ENCODE measurements at regions not wholly inside any gene's neighbourhood (a gene's known extent, or its start where the extent isn't known, plus 50 kb on each side); places are given as distances from the start of the nearest gene placed in this dataset.

DNA sequence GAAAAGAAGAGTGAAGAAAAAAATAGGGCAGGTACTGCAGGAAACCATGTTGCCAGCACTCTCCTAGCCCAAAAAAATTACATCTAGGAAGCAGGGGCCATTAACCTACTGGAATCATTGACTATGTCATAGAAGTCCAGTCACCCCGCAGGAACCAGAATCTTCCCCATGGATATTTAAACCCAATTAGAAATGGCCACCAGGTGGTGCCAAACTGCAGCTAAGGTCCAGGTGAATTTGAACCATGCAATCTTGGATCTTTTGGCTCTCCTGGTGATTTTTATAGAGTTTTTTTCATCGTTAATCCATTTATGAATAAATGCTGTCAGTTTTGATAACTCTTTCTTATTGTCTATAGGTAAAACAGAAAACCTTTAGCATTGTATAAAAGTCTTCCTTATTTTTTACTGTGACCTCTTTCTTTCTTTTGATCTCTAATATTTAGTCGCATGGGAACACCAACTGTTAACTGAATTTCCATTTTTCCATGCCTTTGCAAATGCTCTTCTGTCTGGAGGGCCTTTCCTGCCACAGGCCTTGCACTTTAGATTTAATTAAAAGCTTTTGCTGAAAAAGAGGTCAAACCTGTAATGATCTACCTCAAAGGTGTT is 147.5 kb upstream of the FGF10 start:
- CTCF ChIA-PET (ENCODE audit: partially characterized antibody): interaction anchor here (0.6 to 1.3 kb wide), 8 partner anchors 10 to 237 kb away, joined by 3 to 6 read pairs (median 4); no protein-coding TSS in a partner anchor
- peak; percentile 76 for FAIRE-seq

More for the DNA sequence above, 147.5 kb upstream of the FGF10 start:
- H3K4ac ChIP-seq (replicated peaks; ENCODE audit: insufficient read length, low read depth, low read length): no peak overlapping the region
- no peak overlapping the region for H4K5ac ChIP-seq (ENCODE audit: insufficient read length, low read depth, low read length)
- WGBS, 2 experiments (ENCODE audit: extremely low coverage in 1 of 2, insufficient coverage in 1 of 2, insufficient read length in 1 of 2, insufficient replicate concordance in 2 of 2, low coverage in 1 of 2, low lambda C conversion rate in 2 of 2, missing lambda C conversion rate in 1 of 2): 63% methylated on average over 3 of the region's 3 CpGs; no CpG with 5 or more reads in 1 of the 2 experiments
- TF ChIP-seq EP300 (IDR thresholded peaks at IDR 0.05; ENCODE audit: borderline replicate concordance in 1 of 2, low read depth in 2 of 2, low read length in 2 of 2) (no peak), RAD21 (IDR thresholded peaks at IDR 0.05 in 1 of 2, conservative IDR thresholded peaks at IDR 0.05 in 1 of 2; ENCODE audit: low read depth in 2 of 2, low read length in 2 of 2) (peak; percentile 79 to 87)
- TF ChIP-seq, protein P1, sequence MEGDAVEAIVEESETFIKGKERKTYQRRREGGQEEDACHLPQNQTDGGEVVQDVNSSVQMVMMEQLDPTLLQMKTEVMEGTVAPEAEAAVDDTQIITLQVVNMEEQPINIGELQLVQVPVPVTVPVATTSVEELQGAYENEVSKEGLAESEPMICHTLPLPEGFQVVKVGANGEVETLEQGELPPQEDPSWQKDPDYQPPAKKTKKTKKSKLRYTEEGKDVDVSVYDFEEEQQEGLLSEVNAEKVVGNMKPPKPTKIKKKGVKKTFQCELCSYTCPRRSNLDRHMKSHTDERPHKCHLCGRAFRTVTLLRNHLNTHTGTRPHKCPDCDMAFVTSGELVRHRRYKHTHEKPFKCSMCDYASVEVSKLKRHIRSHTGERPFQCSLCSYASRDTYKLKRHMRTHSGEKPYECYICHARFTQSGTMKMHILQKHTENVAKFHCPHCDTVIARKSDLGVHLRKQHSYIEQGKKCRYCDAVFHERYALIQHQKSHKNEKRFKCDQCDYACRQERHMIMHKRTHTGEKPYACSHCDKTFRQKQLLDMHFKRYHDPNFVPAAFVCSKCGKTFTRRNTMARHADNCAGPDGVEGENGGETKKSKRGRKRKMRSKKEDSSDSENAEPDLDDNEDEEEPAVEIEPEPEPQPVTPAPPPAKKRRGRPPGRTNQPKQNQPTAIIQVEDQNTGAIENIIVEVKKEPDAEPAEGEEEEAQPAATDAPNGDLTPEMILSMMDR (IDR thresholded peaks at IDR 0.05; ENCODE audit: control extremely low read depth in 1 of 3, insufficient read depth in 1 of 3, low read depth in 1 of 3, low read length in 3 of 3): peak in 2 of 3 experiments; percentile 67 to 78; a peak in 3 of 4 replicates
- no peaks in the 10 kb centered on the region for H3K79me1 ChIP-seq (ENCODE audit: low read depth, low read length)
- H3K9ac ChIP-seq (replicated peaks in 1 of 4; ENCODE audit: extremely low read depth in 1 of 4, low read depth in 3 of 4, low read length in 3 of 4): no peak overlapping the region
- no peak overlapping the region for H3K23ac ChIP-seq (ENCODE audit: insufficient read length)
- H4K20me1 ChIP-seq (replicated peaks in 1 of 2; ENCODE audit: control insufficient read depth in 1 of 2, insufficient read depth in 2 of 2, low read length in 2 of 2): no peaks in the 10 kb centered on the region
- H2AK5ac ChIP-seq (ENCODE audit: low read depth, low read length): no peak overlapping the region
- no peak overlapping the region for H3K56ac ChIP-seq (replicated peaks; ENCODE audit: insufficient read length, low read depth, low read length)
- no peak overlapping the region for H2BK120ac ChIP-seq (replicated peaks; ENCODE audit: low read depth, low read length)
- no peaks in the 10 kb centered on the region for H3K4me1 ChIP-seq (replicated peaks in 1 of 4; ENCODE audit: control insufficient read depth in 3 of 4, insufficient read depth in 4 of 4, low read length in 3 of 4)
- H2AFZ ChIP-seq (ENCODE audit: low read length): no peak overlapping the region
- no peak overlapping the region for H2BK20ac ChIP-seq (ENCODE audit: low read length)
- H4K91ac ChIP-seq (replicated peaks; ENCODE audit: insufficient read length, low read length): no peak overlapping the region
- no peaks in the 10 kb centered on the region for H3K9me3 ChIP-seq (ENCODE audit: insufficient read depth in 2 of 2, low read depth in 1 of 2, low read length in 1 of 2)
- no peak overlapping the region for H3K4me2 ChIP-seq (ENCODE audit: insufficient read depth in 1 of 2, low read depth in 2 of 2, low read length in 2 of 2)
- H2BK12ac ChIP-seq (ENCODE audit: low read depth, low read length): no peak overlapping the region
- no peaks in the 10 kb centered on the region for H3K36me3 ChIP-seq (ENCODE audit: control insufficient read depth in 2 of 4, insufficient read depth in 4 of 4, low read length in 3 of 4)
- H3K14ac ChIP-seq (ENCODE audit: insufficient read length): no peak overlapping the region
- no peak overlapping the region for H3K4me3 ChIP-seq (ENCODE audit: extremely low read depth in 1 of 4, insufficient read depth in 2 of 4, low read depth in 3 of 4, low read length in 4 of 4)
- H3K23me2 ChIP-seq (ENCODE audit: low read depth, low read length): no peaks in the 10 kb centered on the region
- no peak overlapping the region for H3K18ac ChIP-seq (ENCODE audit: extremely low read depth, low read length)
- no peak overlapping the region for H2BK5ac ChIP-seq (ENCODE audit: low read depth, low read length)
- H3K79me2 ChIP-seq (ENCODE audit: control insufficient read depth in 1 of 2, insufficient read depth in 2 of 2, low read length in 2 of 2): no peaks in the 10 kb centered on the region
- no peak overlapping the region for H3K27ac ChIP-seq (ENCODE audit: low read depth, low read length)
- DNase-seq (ENCODE audit: low read depth in 1 of 2, low spot score in 2 of 2): peak in 1 of 2 experiments; percentile 65
- H4K8ac ChIP-seq (ENCODE audit: extremely low read depth, insufficient read depth, low read length): no peak overlapping the region
- H3K27me3 ChIP-seq (replicated peaks in 1 of 4; ENCODE audit: control insufficient read depth in 3 of 4, extremely low read depth in 1 of 4, insufficient read depth in 3 of 4, low read length in 3 of 4): no peaks in the 10 kb centered on the region
- no peak overlapping the region for H2BK15ac ChIP-seq (ENCODE audit: low read length)
- POLR2A ChIA-PET (ENCODE audit: partially characterized antibody): interaction anchor here (0.7 kb wide), 1 partner anchor 191 kb away, joined by 3 read pairs; no protein-coding TSS in a partner anchor

All from H1 (cell line).